Cardiac muscle cell (in vitro differentiated cells and primary cell): ENCODE measurements at regions not wholly inside any gene's neighbourhood (a gene's known extent, or its start where the extent isn't known, plus 50 kb on each side); places are given as distances from the start of the nearest gene placed in this dataset.

Experiments used
- DNase-seq, 2 donors: peaks; one replicate each; pipeline versions ENCODE4 v3.0.0 to v3.0.0-alpha.2; 2010 to 2017; ENCODE audit warnings: low read depth in 1 of 2, low spot score in 1 of 2
- H3K27ac ChIP-seq: fragments of 200-600 bp; sonication (generic); 2 replicates; pipeline ENCODE4 v1.5.1; 2016
- H3K27me3 ChIP-seq: fragments of 200-600 bp; sonication (generic); 2 replicates; pipeline ENCODE4 v1.6.0; 2016; ENCODE audit warnings: control low read depth
- H3K36me3 ChIP-seq: fragments of 200-600 bp; sonication (generic); 2 replicates; pipeline ENCODE4 v1.5.1; 2016; ENCODE audit warnings: control low read depth
- H3K4me1 ChIP-seq: fragments of 200-600 bp; sonication (generic); 2 replicates; pipeline ENCODE4 v1.8.1; 2017; ENCODE audit warnings: low read depth, mild to moderate bottlenecking, mixed run types
- H3K4me3 ChIP-seq: fragments of 200-600 bp; sonication (generic); 2 replicates; pipeline ENCODE4 v1.5.1; 2016; ENCODE audit warnings: mild to moderate bottlenecking
- H3K9me3 ChIP-seq: fragments of 200-600 bp; sonication (generic); 2 replicates; pipeline ENCODE4 v1.5.1; 2017; ENCODE audit warnings: low read depth, mild to moderate bottlenecking, control low read depth
- CTCF ChIP-seq: IDR thresholded peaks from 2 replicates; pipeline ENCODE4 v1.5.1; 2012; ENCODE audit warnings: low read depth, mild to moderate bottlenecking, low read length

- no peak for DNase-seq
- no peak for TF ChIP-seq CTCF
These were observed 165.6 kb upstream of the IRX2 start for GRCh38 chr5:2917093-2917492.

GRCh38 chr5:2916076-2916682 lies 164.7 kb upstream of the IRX2 start:
- no peaks in the 10 kb centered on the region for H3K9me3 ChIP-seq
- H3K27ac ChIP-seq = no peak overlapping the region
- DNase-seq = no peak
- no peak overlapping the region for H3K4me3 ChIP-seq
- H3K4me1 ChIP-seq = no peaks in the 10 kb centered on the region
- no peaks in the 10 kb centered on the region for H3K36me3 ChIP-seq
- TF ChIP-seq CTCF = no peak
- no peaks in the 10 kb centered on the region for H3K27me3 ChIP-seq

More at GRCh38 chr5:2917093-2917492, 165.6 kb upstream of the IRX2 start:
- H3K4me3 ChIP-seq = no peak overlapping the region
- H3K27ac ChIP-seq = no peak overlapping the region
- no peaks in the 10 kb centered on the region for H3K4me1 ChIP-seq
- no peaks in the 10 kb centered on the region for H3K36me3 ChIP-seq
- H3K27me3 ChIP-seq = no peaks in the 10 kb centered on the region
- no peaks in the 10 kb centered on the region for H3K9me3 ChIP-seq

GRCh38 chr5:2914981-2915484 lies 163.6 kb upstream of the IRX2 start:
- no peaks in the 10 kb centered on the region for H3K9me3 ChIP-seq
- no peaks in the 10 kb centered on the region for H3K36me3 ChIP-seq
- no peak for DNase-seq
- TF ChIP-seq CTCF = no peak
- no peak overlapping the region for H3K27ac ChIP-seq
- H3K4me3 ChIP-seq = no peak overlapping the region
- no peaks in the 10 kb centered on the region for H3K4me1 ChIP-seq
- no peaks in the 10 kb centered on the region for H3K27me3 ChIP-seq

- TF ChIP-seq CTCF = no peak
- no peak for DNase-seq
These were observed 162.7 kb upstream of the IRX2 start for GRCh38 chr5:2914022-2914661.

GRCh38 chr5:2913281-2913680 lies 161.8 kb upstream of the IRX2 start:
- no peak overlapping the region for H3K4me3 ChIP-seq
- no peak for DNase-seq
- no peaks in the 10 kb centered on the region for H3K9me3 ChIP-seq
- H3K4me1 ChIP-seq = no peaks in the 10 kb centered on the region
- H3K36me3 ChIP-seq = no peaks in the 10 kb centered on the region
- no peak for TF ChIP-seq CTCF
- H3K27me3 ChIP-seq = no peaks in the 10 kb centered on the region
- no peak overlapping the region for H3K27ac ChIP-seq

More at GRCh38 chr5:2914022-2914661, 162.7 kb upstream of the IRX2 start:
- Histone ChIP-seq H3K36me3 (no peaks in the 10 kb centered on the region), H3K9me3 (no peaks in the 10 kb centered on the region), H3K27me3 (no peaks in the 10 kb centered on the region), H3K4me1 (no peaks in the 10 kb centered on the region), H3K27ac (no peak overlapping the region), H3K4me3 (no peak overlapping the region)
